ENCODE measurements at regions not wholly inside any gene's neighbourhood (a gene's known extent, or its start where the extent isn't known, plus 50 kb on each side); places are given as distances from the start of the nearest gene placed in this dataset.

DNA sequence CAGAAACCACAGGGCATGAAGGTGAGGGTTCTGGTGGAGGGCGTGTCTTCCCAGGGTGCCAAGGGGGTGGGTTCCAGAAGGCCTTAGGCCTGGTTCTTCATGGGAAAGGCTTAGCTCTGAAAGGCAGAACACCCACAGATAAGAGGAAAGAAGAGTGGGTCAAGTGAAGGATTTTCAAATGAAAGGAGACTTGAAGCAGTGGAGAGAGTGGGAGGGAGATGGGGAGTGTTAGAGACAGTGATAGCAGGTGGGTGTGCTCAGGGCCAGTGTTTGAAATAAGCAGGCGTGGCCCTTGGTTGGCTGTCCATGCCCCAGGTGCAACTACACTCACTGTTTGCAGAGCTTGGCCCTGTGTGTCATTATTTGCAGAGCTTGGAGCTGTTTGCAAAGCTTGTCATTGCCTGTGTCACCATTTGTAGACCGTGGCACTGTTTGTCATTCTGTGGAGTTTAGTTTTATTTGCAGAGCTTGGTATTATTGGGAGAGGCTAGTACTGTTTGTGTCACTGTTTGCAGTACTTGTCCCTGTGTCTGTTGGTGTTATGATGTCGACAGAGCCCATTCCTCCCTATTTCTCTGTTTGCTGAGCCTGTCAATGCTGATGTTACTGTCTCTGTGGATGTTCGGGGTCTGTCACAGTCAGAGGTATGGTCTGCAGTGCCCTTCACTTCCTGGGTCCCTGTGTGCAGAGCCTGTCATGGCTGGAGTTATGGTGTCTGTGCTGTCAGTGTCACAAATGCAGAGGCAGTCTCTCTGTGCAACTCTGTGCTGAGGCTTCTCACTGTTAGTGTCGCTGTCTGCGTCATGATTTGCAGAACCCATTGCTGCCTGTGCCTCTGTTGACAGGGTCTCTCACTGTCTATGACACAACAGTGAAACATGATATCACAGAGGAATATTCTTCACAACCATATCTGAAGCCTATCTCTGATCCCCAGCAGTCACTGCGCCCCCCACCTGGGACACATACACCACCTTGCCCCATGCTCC lies 127.7 kb upstream of the LRFN2 start (continued):
- TF ChIP-seq, protein P1, sequence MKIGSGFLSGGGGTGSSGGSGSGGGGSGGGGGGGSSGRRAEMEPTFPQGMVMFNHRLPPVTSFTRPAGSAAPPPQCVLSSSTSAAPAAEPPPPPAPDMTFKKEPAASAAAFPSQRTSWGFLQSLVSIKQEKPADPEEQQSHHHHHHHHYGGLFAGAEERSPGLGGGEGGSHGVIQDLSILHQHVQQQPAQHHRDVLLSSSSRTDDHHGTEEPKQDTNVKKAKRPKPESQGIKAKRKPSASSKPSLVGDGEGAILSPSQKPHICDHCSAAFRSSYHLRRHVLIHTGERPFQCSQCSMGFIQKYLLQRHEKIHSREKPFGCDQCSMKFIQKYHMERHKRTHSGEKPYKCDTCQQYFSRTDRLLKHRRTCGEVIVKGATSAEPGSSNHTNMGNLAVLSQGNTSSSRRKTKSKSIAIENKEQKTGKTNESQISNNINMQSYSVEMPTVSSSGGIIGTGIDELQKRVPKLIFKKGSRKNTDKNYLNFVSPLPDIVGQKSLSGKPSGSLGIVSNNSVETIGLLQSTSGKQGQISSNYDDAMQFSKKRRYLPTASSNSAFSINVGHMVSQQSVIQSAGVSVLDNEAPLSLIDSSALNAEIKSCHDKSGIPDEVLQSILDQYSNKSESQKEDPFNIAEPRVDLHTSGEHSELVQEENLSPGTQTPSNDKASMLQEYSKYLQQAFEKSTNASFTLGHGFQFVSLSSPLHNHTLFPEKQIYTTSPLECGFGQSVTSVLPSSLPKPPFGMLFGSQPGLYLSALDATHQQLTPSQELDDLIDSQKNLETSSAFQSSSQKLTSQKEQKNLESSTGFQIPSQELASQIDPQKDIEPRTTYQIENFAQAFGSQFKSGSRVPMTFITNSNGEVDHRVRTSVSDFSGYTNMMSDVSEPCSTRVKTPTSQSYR (CRISPR knock-in tag; IDR thresholded peaks at IDR 0.05; ENCODE audit: borderline replicate concordance) = peak; percentile 35; the same call in 1 of the 2 replicates
- TF ChIP-seq, protein P2, sequence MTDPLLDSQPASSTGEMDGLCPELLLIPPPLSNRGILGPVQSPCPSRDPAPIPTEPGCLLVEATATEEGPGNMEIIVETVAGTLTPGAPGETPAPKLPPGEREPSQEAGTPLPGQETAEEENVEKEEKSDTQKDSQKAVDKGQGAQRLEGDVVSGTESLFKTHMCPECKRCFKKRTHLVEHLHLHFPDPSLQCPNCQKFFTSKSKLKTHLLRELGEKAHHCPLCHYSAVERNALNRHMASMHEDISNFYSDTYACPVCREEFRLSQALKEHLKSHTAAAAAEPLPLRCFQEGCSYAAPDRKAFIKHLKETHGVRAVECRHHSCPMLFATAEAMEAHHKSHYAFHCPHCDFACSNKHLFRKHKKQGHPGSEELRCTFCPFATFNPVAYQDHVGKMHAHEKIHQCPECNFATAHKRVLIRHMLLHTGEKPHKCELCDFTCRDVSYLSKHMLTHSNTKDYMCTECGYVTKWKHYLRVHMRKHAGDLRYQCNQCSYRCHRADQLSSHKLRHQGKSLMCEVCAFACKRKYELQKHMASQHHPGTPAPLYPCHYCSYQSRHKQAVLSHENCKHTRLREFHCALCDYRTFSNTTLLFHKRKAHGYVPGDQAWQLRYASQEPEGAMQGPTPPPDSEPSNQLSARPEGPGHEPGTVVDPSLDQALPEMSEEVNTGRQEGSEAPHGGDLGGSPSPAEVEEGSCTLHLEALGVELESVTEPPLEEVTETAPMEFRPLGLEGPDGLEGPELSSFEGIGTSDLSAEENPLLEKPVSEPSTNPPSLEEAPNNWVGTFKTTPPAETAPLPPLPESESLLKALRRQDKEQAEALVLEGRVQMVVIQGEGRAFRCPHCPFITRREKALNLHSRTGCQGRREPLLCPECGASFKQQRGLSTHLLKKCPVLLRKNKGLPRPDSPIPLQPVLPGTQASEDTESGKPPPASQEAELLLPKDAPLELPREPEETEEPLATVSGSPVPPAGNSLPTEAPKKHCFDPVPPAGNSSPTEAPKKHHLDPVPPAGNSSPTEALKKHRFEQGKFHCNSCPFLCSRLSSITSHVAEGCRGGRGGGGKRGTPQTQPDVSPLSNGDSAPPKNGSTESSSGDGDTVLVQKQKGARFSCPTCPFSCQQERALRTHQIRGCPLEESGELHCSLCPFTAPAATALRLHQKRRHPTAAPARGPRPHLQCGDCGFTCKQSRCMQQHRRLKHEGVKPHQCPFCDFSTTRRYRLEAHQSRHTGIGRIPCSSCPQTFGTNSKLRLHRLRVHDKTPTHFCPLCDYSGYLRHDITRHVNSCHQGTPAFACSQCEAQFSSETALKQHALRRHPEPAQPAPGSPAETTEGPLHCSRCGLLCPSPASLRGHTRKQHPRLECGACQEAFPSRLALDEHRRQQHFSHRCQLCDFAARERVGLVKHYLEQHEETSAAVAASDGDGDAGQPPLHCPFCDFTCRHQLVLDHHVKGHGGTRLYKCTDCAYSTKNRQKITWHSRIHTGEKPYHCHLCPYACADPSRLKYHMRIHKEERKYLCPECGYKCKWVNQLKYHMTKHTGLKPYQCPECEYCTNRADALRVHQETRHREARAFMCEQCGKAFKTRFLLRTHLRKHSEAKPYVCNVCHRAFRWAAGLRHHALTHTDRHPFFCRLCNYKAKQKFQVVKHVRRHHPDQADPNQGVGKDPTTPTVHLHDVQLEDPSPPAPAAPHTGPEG (CRISPR knock-in tag; IDR thresholded peaks at IDR 0.05) = no peak
- TF ChIP-seq U2AF1 (optimal IDR thresholded peaks at IDR 0.05; ENCODE audit: low read depth, low read length) = no peak
- no peak for TF ChIP-seq GPN1 (CRISPR knock-in tag; IDR thresholded peaks at IDR 0.05; ENCODE audit: borderline replicate concordance)
- TF ChIP-seq NFYB (CRISPR knock-in tag; IDR thresholded peaks at IDR 0.05) = peak; percentile 33; the same call in 1 of the 2 replicates
- TF ChIP-seq TOPORS (CRISPR knock-in tag; IDR thresholded peaks at IDR 0.05) = no peak
- TF ChIP-seq ZNF878 (CRISPR knock-in tag; IDR thresholded peaks at IDR 0.05) = no peak; the same call in 1 of the 2 replicates
- TF ChIP-seq RAD51 (IDR thresholded peaks at IDR 0.05; ENCODE audit: borderline replicate concordance) = no peak
- TF ChIP-seq KLF6 (CRISPR knock-in tag; IDR thresholded peaks at IDR 0.05) = no peak
- TF ChIP-seq EP300 (IDR thresholded peaks at IDR 0.05; ENCODE audit: low read depth in 2 of 2, low read length in 2 of 2) = peak; percentile 51 to 59; a peak in 2 of 4 replicates
- peak; percentile 53; the same call in 1 of the 2 replicates for TF ChIP-seq EP300 (CRISPR knock-in tag; IDR thresholded peaks at IDR 0.05; ENCODE audit: borderline replicate concordance)
- TF ChIP-seq, protein P3, sequence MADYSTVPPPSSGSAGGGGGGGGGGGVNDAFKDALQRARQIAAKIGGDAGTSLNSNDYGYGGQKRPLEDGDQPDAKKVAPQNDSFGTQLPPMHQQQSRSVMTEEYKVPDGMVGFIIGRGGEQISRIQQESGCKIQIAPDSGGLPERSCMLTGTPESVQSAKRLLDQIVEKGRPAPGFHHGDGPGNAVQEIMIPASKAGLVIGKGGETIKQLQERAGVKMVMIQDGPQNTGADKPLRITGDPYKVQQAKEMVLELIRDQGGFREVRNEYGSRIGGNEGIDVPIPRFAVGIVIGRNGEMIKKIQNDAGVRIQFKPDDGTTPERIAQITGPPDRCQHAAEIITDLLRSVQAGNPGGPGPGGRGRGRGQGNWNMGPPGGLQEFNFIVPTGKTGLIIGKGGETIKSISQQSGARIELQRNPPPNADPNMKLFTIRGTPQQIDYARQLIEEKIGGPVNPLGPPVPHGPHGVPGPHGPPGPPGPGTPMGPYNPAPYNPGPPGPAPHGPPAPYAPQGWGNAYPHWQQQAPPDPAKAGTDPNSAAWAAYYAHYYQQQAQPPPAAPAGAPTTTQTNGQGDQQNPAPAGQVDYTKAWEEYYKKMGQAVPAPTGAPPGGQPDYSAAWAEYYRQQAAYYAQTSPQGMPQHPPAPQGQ (CRISPR knock-in tag; IDR thresholded peaks at IDR 0.05; ENCODE audit: borderline replicate concordance) = no peak
- TF ChIP-seq CBX5 (CRISPR knock-in tag; IDR thresholded peaks at IDR 0.05; ENCODE audit: borderline replicate concordance) = peak; percentile 67; the same call in 1 of the 2 replicates
- TF ChIP-seq ZNF33A (CRISPR knock-in tag; IDR thresholded peaks at IDR 0.05; ENCODE audit: borderline replicate concordance) = no peak
- TF ChIP-seq ZNF446 (CRISPR knock-in tag; IDR thresholded peaks at IDR 0.05) = 0 out of 2 replicates have a peak, but pooled peaks have one; percentile 64
- TF ChIP-seq ETV6 (CRISPR knock-in tag; conservative IDR thresholded peaks at IDR 0.05) = no peak
